HG02973 (cell line): ENCODE measurements at regions not wholly inside any gene's neighbourhood (a gene's known extent, or its start where the extent isn't known, plus 50 kb on each side); places are given as distances from the start of the nearest gene placed in this dataset.
A peak's percentile ranks its signal among the peaks of the same experiment; 100 is the strongest.
"Not testable (repeated sequence)": the region's sequence is repeated elsewhere in the genome, so short reads cannot be mapped to it uniquely, and the experiment has no call there.

ENCODE experiments used
- ATAC-seq: cut with Tn5 transposase; IDR thresholded peaks from one replicate; pipeline ENCODE4 v1.9.1; 2021; ENCODE audit warnings: moderate library complexity; ENCODE audit not compliant: unreplicated experiment

- ATAC-seq, result no peak
These were observed 207.1 kb upstream of the CXorf66 start for GRCh38 chrX:140172401-140172800.

GRCh38 chrX:140167551-140167950 lies 202.2 kb upstream of the CXorf66 start:
- ATAC-seq, result no peak

- no peak for ATAC-seq
These were observed 200.5 kb upstream of the CXorf66 start for GRCh38 chrX:140165849-140166248.

- no peak for ATAC-seq
These were observed 199.1 kb upstream of the CXorf66 start for GRCh38 chrX:140164391-140164790.

GRCh38 chrX:140163371-140164159 lies 198.2 kb upstream of the CXorf66 start:
- no peak for ATAC-seq

- ATAC-seq, result no peak
These were observed 192.3 kb upstream of the CXorf66 start for GRCh38 chrX:140157611-140158010.

GRCh38 chrX:140157143-140157542 lies 191.8 kb upstream of the CXorf66 start:
- ATAC-seq, result no peak

- ATAC-seq, result no peak
These were observed 186.0 kb upstream of the CXorf66 start for GRCh38 chrX:140151316-140151715.

- no peak for ATAC-seq
These were observed 184.4 kb upstream of the CXorf66 start for GRCh38 chrX:140149761-140150160.

GRCh38 chrX:140141444-140142029 lies 176.2 kb upstream of the CXorf66 start:
- ATAC-seq, result peak; percentile 66

- ATAC-seq, result not testable (repeated sequence)
These were observed 173.2 kb upstream of the CXorf66 start for GRCh38 chrX:140138492-140138891.

GRCh38 chrX:140138065-140138464 lies 172.7 kb upstream of the CXorf66 start:
- ATAC-seq, result not testable (repeated sequence)

- no peak for ATAC-seq
These were observed 167.6 kb upstream of the CXorf66 start for GRCh38 chrX:140132937-140133336.

- ATAC-seq, result no peak
These were observed 158.1 kb upstream of the CXorf66 start for GRCh38 chrX:140123446-140123845.

- ATAC-seq, result not testable (repeated sequence)
These were observed 148.7 kb upstream of the CXorf66 start for GRCh38 chrX:140114059-140114458.

- ATAC-seq, result no peak
These were observed 144.8 kb upstream of the CXorf66 start for GRCh38 chrX:140110081-140110650.

GRCh38 chrX:140104760-140105159 lies 139.4 kb upstream of the CXorf66 start:
- ATAC-seq, result no peak

GRCh38 chrX:140099221-140099620 lies 133.9 kb upstream of the CXorf66 start:
- no peak for ATAC-seq

- ATAC-seq, result no peak
These were observed 126.8 kb upstream of the CXorf66 start for GRCh38 chrX:140092121-140092520.

- ATAC-seq, result peak; percentile 79
These were observed 126.0 kb upstream of the CXorf66 start for GRCh38 chrX:140091125-140091886.

- no peak for ATAC-seq
These were observed 125.4 kb upstream of the CXorf66 start for GRCh38 chrX:140090800-140091124.

GRCh38 chrX:140088438-140088837 lies 123.1 kb upstream of the CXorf66 start:
- ATAC-seq, result no peak
